ENCODE measurements at regions not wholly inside any gene's neighbourhood (a gene's known extent, or its start where the extent isn't known, plus 50 kb on each side); places are given as distances from the start of the nearest gene placed in this dataset.

- H3F3A ChIP-seq (replicated peaks; ENCODE audit: low read depth), result no peaks in the 10 kb centered on the region
- ATAC-seq (no peak), DNase-seq (ENCODE audit: low spot score) (no peak)
- TF ChIP-seq EZH2phosphoT487 (IDR thresholded peaks at IDR 0.05; ENCODE audit: unreplicated experiment) (no peak), JUNB (IDR thresholded peaks at IDR 0.05; ENCODE audit: unreplicated experiment) (no peak), ZNF114 (CRISPR knock-in tag; IDR thresholded peaks at IDR 0.05) (no peak), STAT1 (IDR thresholded peaks at IDR 0.05; ENCODE audit: unreplicated experiment) (no peak), NANOG (IDR thresholded peaks at IDR 0.05; ENCODE audit: borderline replicate concordance) (no peak)
- TF ChIP-seq, protein P1, sequence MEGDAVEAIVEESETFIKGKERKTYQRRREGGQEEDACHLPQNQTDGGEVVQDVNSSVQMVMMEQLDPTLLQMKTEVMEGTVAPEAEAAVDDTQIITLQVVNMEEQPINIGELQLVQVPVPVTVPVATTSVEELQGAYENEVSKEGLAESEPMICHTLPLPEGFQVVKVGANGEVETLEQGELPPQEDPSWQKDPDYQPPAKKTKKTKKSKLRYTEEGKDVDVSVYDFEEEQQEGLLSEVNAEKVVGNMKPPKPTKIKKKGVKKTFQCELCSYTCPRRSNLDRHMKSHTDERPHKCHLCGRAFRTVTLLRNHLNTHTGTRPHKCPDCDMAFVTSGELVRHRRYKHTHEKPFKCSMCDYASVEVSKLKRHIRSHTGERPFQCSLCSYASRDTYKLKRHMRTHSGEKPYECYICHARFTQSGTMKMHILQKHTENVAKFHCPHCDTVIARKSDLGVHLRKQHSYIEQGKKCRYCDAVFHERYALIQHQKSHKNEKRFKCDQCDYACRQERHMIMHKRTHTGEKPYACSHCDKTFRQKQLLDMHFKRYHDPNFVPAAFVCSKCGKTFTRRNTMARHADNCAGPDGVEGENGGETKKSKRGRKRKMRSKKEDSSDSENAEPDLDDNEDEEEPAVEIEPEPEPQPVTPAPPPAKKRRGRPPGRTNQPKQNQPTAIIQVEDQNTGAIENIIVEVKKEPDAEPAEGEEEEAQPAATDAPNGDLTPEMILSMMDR (conservative IDR thresholded peaks at IDR 0.05; ENCODE audit: low read depth in 2 of 2), result no peak
- TF ChIP-seq, protein P2, sequence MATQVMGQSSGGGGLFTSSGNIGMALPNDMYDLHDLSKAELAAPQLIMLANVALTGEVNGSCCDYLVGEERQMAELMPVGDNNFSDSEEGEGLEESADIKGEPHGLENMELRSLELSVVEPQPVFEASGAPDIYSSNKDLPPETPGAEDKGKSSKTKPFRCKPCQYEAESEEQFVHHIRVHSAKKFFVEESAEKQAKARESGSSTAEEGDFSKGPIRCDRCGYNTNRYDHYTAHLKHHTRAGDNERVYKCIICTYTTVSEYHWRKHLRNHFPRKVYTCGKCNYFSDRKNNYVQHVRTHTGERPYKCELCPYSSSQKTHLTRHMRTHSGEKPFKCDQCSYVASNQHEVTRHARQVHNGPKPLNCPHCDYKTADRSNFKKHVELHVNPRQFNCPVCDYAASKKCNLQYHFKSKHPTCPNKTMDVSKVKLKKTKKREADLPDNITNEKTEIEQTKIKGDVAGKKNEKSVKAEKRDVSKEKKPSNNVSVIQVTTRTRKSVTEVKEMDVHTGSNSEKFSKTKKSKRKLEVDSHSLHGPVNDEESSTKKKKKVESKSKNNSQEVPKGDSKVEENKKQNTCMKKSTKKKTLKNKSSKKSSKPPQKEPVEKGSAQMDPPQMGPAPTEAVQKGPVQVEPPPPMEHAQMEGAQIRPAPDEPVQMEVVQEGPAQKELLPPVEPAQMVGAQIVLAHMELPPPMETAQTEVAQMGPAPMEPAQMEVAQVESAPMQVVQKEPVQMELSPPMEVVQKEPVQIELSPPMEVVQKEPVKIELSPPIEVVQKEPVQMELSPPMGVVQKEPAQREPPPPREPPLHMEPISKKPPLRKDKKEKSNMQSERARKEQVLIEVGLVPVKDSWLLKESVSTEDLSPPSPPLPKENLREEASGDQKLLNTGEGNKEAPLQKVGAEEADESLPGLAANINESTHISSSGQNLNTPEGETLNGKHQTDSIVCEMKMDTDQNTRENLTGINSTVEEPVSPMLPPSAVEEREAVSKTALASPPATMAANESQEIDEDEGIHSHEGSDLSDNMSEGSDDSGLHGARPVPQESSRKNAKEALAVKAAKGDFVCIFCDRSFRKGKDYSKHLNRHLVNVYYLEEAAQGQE (IDR thresholded peaks at IDR 0.05; ENCODE audit: unreplicated experiment), result no peak
- no peak overlapping the region for H3K4me2 ChIP-seq
- no peak overlapping the region for H3K4me3 Mint-ChIP-seq
- H3K27me3 ChIP-seq (ENCODE audit: insufficient read depth), result no peaks in the 10 kb centered on the region
- no peak overlapping the region for H3K27ac ChIP-seq (ENCODE audit: low read depth)
- no peak overlapping the region for H3K4me3 ChIP-seq
- no peaks in the 10 kb centered on the region for H4K20me1 ChIP-seq (replicated peaks; ENCODE audit: insufficient read depth)
- no peaks in the 10 kb centered on the region for H3K79me2 ChIP-seq (replicated peaks; ENCODE audit: insufficient read depth)
- H3K9me3 Mint-ChIP-seq, result no peaks in the 10 kb centered on the region
- H3K9me2 ChIP-seq (ENCODE audit: insufficient read depth), result no peaks in the 10 kb centered on the region
- peaks cover 5% of the 10 kb centered on the region; the same call in 1 of the 2 replicates for H3K4me1 ChIP-seq (ENCODE audit: insufficient read depth)
- no peak overlapping the region for H2AFZ ChIP-seq
- H3K36me3 Mint-ChIP-seq (ENCODE audit: low read depth), result no peaks in the 10 kb centered on the region
- no peaks in the 10 kb centered on the region for H3K36me3 ChIP-seq (ENCODE audit: insufficient read depth)
- H3K4me1 Mint-ChIP-seq, result peaks cover 3% of the 10 kb centered on the region; the same call in 1 of the 3 replicates
- H3K27ac Mint-ChIP-seq, result no peak overlapping the region
- no peaks in the 10 kb centered on the region for H3K27me3 Mint-ChIP-seq (ENCODE audit: insufficient read depth, low read depth, poor library complexity)
Measured at GRCh38 chr7:34451923-34452322, 206.1 kb upstream of the NPSR1 start.

GRCh38 chr7:34452363-34452762 lies 205.7 kb upstream of the NPSR1 start:
- no peak for DNase-seq (ENCODE audit: low spot score)
- no peaks in the 10 kb centered on the region for H3K36me3 Mint-ChIP-seq (ENCODE audit: low read depth)
- Histone ChIP-seq H3K4me3 (no peak overlapping the region), H4K20me1 (replicated peaks; ENCODE audit: insufficient read depth) (no peaks in the 10 kb centered on the region), H2AFZ (no peak overlapping the region), H3K4me1 (ENCODE audit: insufficient read depth) (peaks cover 5% of the 10 kb centered on the region; the same call in 1 of the 2 replicates), H3K9me2 (ENCODE audit: insufficient read depth) (no peaks in the 10 kb centered on the region), H3K27me3 (ENCODE audit: insufficient read depth) (no peaks in the 10 kb centered on the region), H3F3A (replicated peaks; ENCODE audit: low read depth) (no peaks in the 10 kb centered on the region), H3K36me3 (ENCODE audit: insufficient read depth) (no peaks in the 10 kb centered on the region), H3K4me2 (no peak overlapping the region), H3K79me2 (replicated peaks; ENCODE audit: insufficient read depth) (no peaks in the 10 kb centered on the region), H3K27ac (ENCODE audit: low read depth) (no peak overlapping the region)
- ATAC-seq, result no peak
- TF ChIP-seq ZNF114 (CRISPR knock-in tag; IDR thresholded peaks at IDR 0.05), result no peak
- no peak for TF ChIP-seq ZNF331 (CRISPR knock-in tag; IDR thresholded peaks at IDR 0.05; ENCODE audit: low read depth)
- TF ChIP-seq EZH2 (IDR thresholded peaks at IDR 0.05; ENCODE audit: low read depth, unreplicated experiment), result no peak
- no peak for TF ChIP-seq JUNB (IDR thresholded peaks at IDR 0.05; ENCODE audit: unreplicated experiment)
- TF ChIP-seq, protein P2 (IDR thresholded peaks at IDR 0.05; ENCODE audit: unreplicated experiment), result no peak
- TF ChIP-seq, protein P3, sequence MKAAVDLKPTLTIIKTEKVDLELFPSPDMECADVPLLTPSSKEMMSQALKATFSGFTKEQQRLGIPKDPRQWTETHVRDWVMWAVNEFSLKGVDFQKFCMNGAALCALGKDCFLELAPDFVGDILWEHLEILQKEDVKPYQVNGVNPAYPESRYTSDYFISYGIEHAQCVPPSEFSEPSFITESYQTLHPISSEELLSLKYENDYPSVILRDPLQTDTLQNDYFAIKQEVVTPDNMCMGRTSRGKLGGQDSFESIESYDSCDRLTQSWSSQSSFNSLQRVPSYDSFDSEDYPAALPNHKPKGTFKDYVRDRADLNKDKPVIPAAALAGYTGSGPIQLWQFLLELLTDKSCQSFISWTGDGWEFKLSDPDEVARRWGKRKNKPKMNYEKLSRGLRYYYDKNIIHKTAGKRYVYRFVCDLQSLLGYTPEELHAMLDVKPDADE (IDR thresholded peaks at IDR 0.05), result no peak
- no peak for TF ChIP-seq CREB1 (CRISPR knock-in tag; IDR thresholded peaks at IDR 0.05; ENCODE audit: low read depth)
- H3K4me1 Mint-ChIP-seq, result peaks cover 4% of the 10 kb centered on the region; the same call in 1 of the 3 replicates
- no peaks in the 10 kb centered on the region for H3K9me3 Mint-ChIP-seq
- H3K27me3 Mint-ChIP-seq (ENCODE audit: insufficient read depth, low read depth, poor library complexity), result no peaks in the 10 kb centered on the region
- H3K27ac Mint-ChIP-seq, result no peak overlapping the region
- no peak overlapping the region for H3K4me3 Mint-ChIP-seq

Data from GM23338 (cell line).